Heart right ventricle (tissue), 16 donors: ENCODE measurements at regions not wholly inside any gene's neighbourhood (a gene's known extent, or its start where the extent isn't known, plus 50 kb on each side); places are given as distances from the start of the nearest gene placed in this dataset.

Experiments
- ATAC-seq, 8 donors: fragments of 200-7000 bp; cut with Tn5 transposase; one replicate each; pipeline ENCODE4 v1.9.1; 2020; ENCODE audit warnings: mild to moderate bottlenecking in 8 of 8, moderate library complexity in 8 of 8, moderate number of reproducible peaks in 1 of 8
- DNase-seq, 2 donors: peaks; one replicate each; pipeline ENCODE4 v3.0.0-alpha.2; 2020
- H3K27ac ChIP-seq, 10 donors: fragments of 200-600 bp; sonication (generic) in 2 of 10; one replicate each; pipeline versions ENCODE4 v1.5.0 to v1.8.0; 2020 to 2022; ENCODE audit warnings: mild to moderate bottlenecking in 3 of 10
- H3K27me3 ChIP-seq, 7 donors: fragments of 200-600 bp; one replicate each; pipeline ENCODE4 v1.8.0; 2021 to 2022; ENCODE audit warnings: mild to moderate bottlenecking in 2 of 7
- H3K36me3 ChIP-seq, 9 donors: fragments of 200-600 bp; sonication (generic) in 1 of 9; one replicate each; pipeline versions ENCODE4 v1.5.0 to v1.8.0; 2020 to 2022; ENCODE audit warnings: mild to moderate bottlenecking in 2 of 9
- H3K4me1 ChIP-seq, 9 donors: fragments of 200-600 bp; sonication (generic) in 1 of 9; one replicate each; pipeline versions ENCODE4 v1.5.0 to v1.8.0; 2020 to 2022; ENCODE audit warnings: mild to moderate bottlenecking in 4 of 9
- H3K4me3 ChIP-seq, 10 donors: fragments of 200-600 bp; sonication (generic) in 2 of 10; one replicate each; pipeline versions ENCODE4 v1.5.0 to v1.8.0; 2020 to 2022; ENCODE audit warnings: mild to moderate bottlenecking in 7 of 10, moderate library complexity in 2 of 10
- H3K9me3 ChIP-seq, 11 donors: fragments of 200-600 bp in 10 of 11; sonication (generic) in 2 of 11; one replicate each; pipeline versions ENCODE4 v1.5.0 to v1.8.0; 2013 to 2022; ENCODE audit warnings: mild to moderate bottlenecking in 2 of 11, control low read depth in 1 of 11, moderate library complexity in 1 of 11
- CTCF ChIP-seq, 9 donors: fragments of 200-600 bp; sonication (generic) in 2 of 9; IDR thresholded peaks; one replicate each; pipeline versions ENCODE4 v1.5.0 to v1.8.0; 2021 to 2022; ENCODE audit warnings: antibody characterized with exemption in 9 of 9, mild to moderate bottlenecking in 5 of 9, moderate library complexity in 1 of 9
- WGBS, 2 donors: extraction: QIAGEN DNeasy Blood & Tissue Kit; methylation state at CpG; one replicate each; pipeline ENCODE4 v1.1.7; 2013; ENCODE audit warnings: inconsistent platforms in 1 of 2; 5-methylcytosine and 5-hydroxymethylcytosine counted together
- intact Hi-C, 10 donors: fragments of 100-400 bp; cut with DNase I; formaldehyde crosslinking; loops; one replicate each; pipeline versions ENCODE4 v1.11.1 to v1.14.2; 2022
- donor health status: Arrhythmogenic right ventricular cardiomyopathy.
- donor health status: ischemic (EF 13 %, LVEDD 7.1; RV severe dilation, severe dysfunction).
- donor health status: healthy with polysubstance abuse.
- donor health status: DM: no; HTN: yes; CAD: no.
- donor health status: DM: no; HTN: no; CAD: no.
- donor health status: ischemic (EF 25% LVEDD 6.9; RV normal size, moderate dysfunction).
- donor health status: ischemic (EF 25% LVEDD 5.7; RV mildly dilated, moderate dysfunction).
- donor health status: healthy.
- donor health status: DM: yes; HTN: yes; CAD: no.
- donor health status: Ischemic cardiomyopathy.
- donor health status: ischemic (EF 35%, LVEDD 5.7; RV mildly dilated, moderate dysfunction).
- donor health status: nonischemic (EF 11% LVEDD 7.7; RV severe dilation, severe dysfunction).
- donor health status: DM: yes; HTN: yes; CAD: no.
- donor health status: PGD.
- donor health status: ischemic (EF 29% LVEDD 5.4; RV normal size, mild dysfunction).
- donor health status: nonischemic (EF 23%, LVEDD 6.1; RV moderate dilation, normal function).

GRCh38 chr5:5085381-5085780 lies 54.7 kb upstream of the ADAMTS16 start:
- Histone ChIP-seq H3K4me3 (no peak overlapping the region), H3K36me3 (no peaks in the 10 kb centered on the region), H3K4me1 (no peaks in the 10 kb centered on the region), H3K9me3 (no peaks in the 10 kb centered on the region), H3K27ac (no peak overlapping the region), H3K27me3 (peaks cover 0 to 5% (median 0%) of the 10 kb centered on the region in 7 donors)
- WGBS, 2 donors: 21% methylated on average over 1 of the region's 1 CpG
- DNase-seq (no peak), ATAC-seq (no peak)
- no peak for TF ChIP-seq CTCF (IDR thresholded peaks at IDR 0.05)
- intact Hi-C loops: no loop called here

- H3K27me3 ChIP-seq: peaks cover 0 to 3% (median 0%) of the 10 kb centered on the region in 7 donors
- no peak for TF ChIP-seq CTCF (IDR thresholded peaks at IDR 0.05)
- no peaks in the 10 kb centered on the region for H3K36me3 ChIP-seq
- peaks cover 0 to 4% (median 0%) of the 10 kb centered on the region in 11 donors for H3K9me3 ChIP-seq
- DNase-seq: no peak
- ATAC-seq: no peak
- no peak overlapping the region for H3K4me3 ChIP-seq
- intact Hi-C loops: no loop called here
- 67 to 70% methylated on average over 3 of the region's 3 CpGs for WGBS, 2 donors
- H3K27ac ChIP-seq: no peak overlapping the region
- no peaks in the 10 kb centered on the region for H3K4me1 ChIP-seq
Observed at GRCh38 chr5:5089895-5090649, 50.1 kb upstream of the ADAMTS16 start.
